PC-3 (cell line): ENCODE measurements at regions not wholly inside any gene's neighbourhood (a gene's known extent, or its start where the extent isn't known, plus 50 kb on each side); places are given as distances from the start of the nearest gene placed in this dataset.

Source experiments
- ATAC-seq: fragments of 200-7000 bp; cut with Tn5 transposase; 2 replicates; pipeline ENCODE4 v1.9.1; 2020; ENCODE audit warnings: mild to moderate bottlenecking, moderate library complexity
- BruUV-seq: library from RNA; stranded (reverse); fragments of 400-500 nt; replicated peaks from 2 replicates; lab custom pipeline; 2021; lab: Mats Ljungman, UMichigan
- CTCF ChIA-PET: fragments of 300-600 bp; sonication (Branson Sonifier 250); formaldehyde crosslinking; loops from one replicate; lab custom pipeline; 2022; ENCODE audit warnings: antibody characterized with exemption; lab: Charles Lee
- POLR2A ChIA-PET: fragments of 300-600 bp; sonication (Branson Sonifier 250); formaldehyde crosslinking; loops from one replicate; lab custom pipeline; 2022; ENCODE audit warnings: antibody characterized with exemption; ENCODE audit not compliant: unreplicated experiment; lab: Charles Lee
- DNase-seq: peaks from one replicate; pipeline ENCODE4 v3.0.0-alpha.2; 2015
- H2AFZ ChIP-seq: fragments of 300-600 bp; sonication (generic); 2 replicates; pipeline ENCODE4 v1.6.0; 2016; ENCODE audit warnings: antibody characterized with exemption, low read length
- H3F3A ChIP-seq: fragments of 300-600 bp; sonication (generic); one replicate; pipeline ENCODE4 v1.6.0; 2017; ENCODE audit warnings: antibody characterized with exemption, low read length, control low read depth, mild to moderate bottlenecking; ENCODE audit not compliant: unreplicated experiment
- H3K27ac ChIP-seq: fragments of 300-600 bp; sonication (generic); 2 replicates; pipeline ENCODE4 v1.5.1; 2016; ENCODE audit warnings: mild to moderate bottlenecking, low read length
- H3K27me3 ChIP-seq: fragments of 300-600 bp; sonication (generic); 2 replicates; pipeline ENCODE4 v1.6.1; 2016; ENCODE audit warnings: low read length, mixed read lengths
- H3K36me3 ChIP-seq: fragments of 300-600 bp; sonication (generic); 2 replicates; pipeline ENCODE4 v1.6.1; 2016; ENCODE audit warnings: low read depth, mixed run types, low read length, mixed read lengths
- H3K4me1 ChIP-seq: fragments of 300-600 bp; sonication (generic); 2 replicates; pipeline ENCODE4 v1.5.1; 2016; ENCODE audit warnings: low read length; ENCODE audit not compliant: insufficient read depth
- H3K4me2 ChIP-seq: fragments of 300-600 bp; sonication (generic); 2 replicates; pipeline ENCODE4 v1.6.0; 2016; ENCODE audit warnings: low read length
- H3K4me3 ChIP-seq: fragments of 300-600 bp; sonication (generic); 2 replicates; pipeline ENCODE4 v1.5.1; 2016; ENCODE audit warnings: mild to moderate bottlenecking, low read length, mixed read lengths
- H3K79me2 ChIP-seq: fragments of 300-600 bp; sonication (generic); 2 replicates; pipeline ENCODE4 v1.6.1; 2017; ENCODE audit warnings: low read length, mixed read lengths
- H3K9ac ChIP-seq: fragments of 300-600 bp; sonication (generic); 2 replicates; pipeline ENCODE4 v1.6.0; 2016; ENCODE audit warnings: mild to moderate bottlenecking, low read length
- H3K9me2 ChIP-seq: fragments of 300-600 bp; sonication (generic); replicated peaks from 2 replicates; pipeline ENCODE4 v1.6.1; 2016; ENCODE audit warnings: mixed run types, low read length, mixed read lengths
- H3K9me3 ChIP-seq: fragments of 300-600 bp; sonication (generic); 2 replicates; pipeline ENCODE4 v1.6.1; 2016; ENCODE audit warnings: low read length, mixed read lengths
- H4K20me1 ChIP-seq: fragments of 300-600 bp; sonication (generic); 2 replicates; pipeline ENCODE4 v1.6.1; 2016; ENCODE audit warnings: low read length, mixed read lengths
- CTCF ChIP-seq: fragments of 300-600 bp; sonication (generic); conservative IDR thresholded peaks from 2 replicates; pipeline ENCODE4 v1.5.1; 2017; ENCODE audit warnings: antibody characterized with exemption, low read depth, mild to moderate bottlenecking, low read length
- EZH2 ChIP-seq: fragments of 300-600 bp; sonication (generic); IDR thresholded peaks from one replicate; pipeline ENCODE4 v1.6.1; 2017; ENCODE audit warnings: antibody characterized with exemption, mild to moderate bottlenecking, low read length; ENCODE audit not compliant: unreplicated experiment
- EZH2phosphoT487 ChIP-seq: fragments of 300-600 bp; sonication (generic); IDR thresholded peaks from 2 replicates; pipeline ENCODE4 v1.6.1; 2018; ENCODE audit warnings: mild to moderate bottlenecking, antibody characterized with exemption, low read length, borderline replicate concordance
- intact Hi-C: fragments of 100-400 bp; cut with micrococcal nuclease; formaldehyde crosslinking; loops from 2 replicates; pipeline ENCODE4 v1.9.0; 2023

- Histone ChIP-seq H3K79me2 (no peaks in the 10 kb centered on the region), H3K27ac (no peak overlapping the region), H3K36me3 (no peaks in the 10 kb centered on the region), H3K4me1 (no peaks in the 10 kb centered on the region), H3K9ac (no peak overlapping the region), H3K9me2 (no peaks in the 10 kb centered on the region), H3K27me3 (no peaks in the 10 kb centered on the region), H2AFZ (no peak overlapping the region), H3F3A (no peaks in the 10 kb centered on the region), H3K4me3 (no peak overlapping the region), H3K4me2 (no peak overlapping the region), H3K9me3 (no peaks in the 10 kb centered on the region), H4K20me1 (no peaks in the 10 kb centered on the region)
- no peak for ATAC-seq
- intact Hi-C loops: no loop called here
- no peak for DNase-seq
- CTCF ChIA-PET: no interaction called here
- BruUV-seq: no TSS peak
- TF ChIP-seq EZH2: no peak
- TF ChIP-seq CTCF: no peak
- no peak for TF ChIP-seq EZH2phosphoT487
- POLR2A ChIA-PET: no interaction called here
Measured at GRCh38 chr2:60042023-60042422, 511.4 kb downstream of the BCL11A start.

- Histone ChIP-seq H3K79me2 (no peaks in the 10 kb centered on the region), H3K4me1 (no peaks in the 10 kb centered on the region), H3K4me3 (no peak overlapping the region), H3K27me3 (no peaks in the 10 kb centered on the region), H3K9me3 (no peaks in the 10 kb centered on the region), H3K9me2 (no peaks in the 10 kb centered on the region), H3K27ac (no peak overlapping the region), H3F3A (no peaks in the 10 kb centered on the region), H2AFZ (no peak overlapping the region), H3K9ac (no peak overlapping the region), H3K4me2 (no peak overlapping the region), H4K20me1 (no peaks in the 10 kb centered on the region), H3K36me3 (no peaks in the 10 kb centered on the region)
- intact Hi-C loops: no loop called here
- ATAC-seq (no peak), DNase-seq (no peak)
- ChIA-PET CTCF (no interaction called here), POLR2A (no interaction called here)
- BruUV-seq: no TSS peak
- TF ChIP-seq EZH2phosphoT487 (no peak), EZH2 (no peak), CTCF (no peak)
Measured at GRCh38 chr2:60033325-60033724, 520.1 kb downstream of the BCL11A start.

- H4K20me1 ChIP-seq: no peaks in the 10 kb centered on the region
- no peak overlapping the region for H3K9ac ChIP-seq
- no peaks in the 10 kb centered on the region for H3K4me1 ChIP-seq
- no peak for ATAC-seq
- H3K4me3 ChIP-seq: no peak overlapping the region
- H3K9me2 ChIP-seq: no peaks in the 10 kb centered on the region
- no peaks in the 10 kb centered on the region for H3K79me2 ChIP-seq
- POLR2A ChIA-PET: no interaction called here
- H3F3A ChIP-seq: no peaks in the 10 kb centered on the region
- H3K4me2 ChIP-seq: no peak overlapping the region
- H3K9me3 ChIP-seq: no peaks in the 10 kb centered on the region
- no peak for TF ChIP-seq EZH2phosphoT487
- TF ChIP-seq EZH2: no peak
- TF ChIP-seq CTCF: no peak
- no peaks in the 10 kb centered on the region for H3K36me3 ChIP-seq
- CTCF ChIA-PET: no interaction called here
- H3K27ac ChIP-seq: no peak overlapping the region
- DNase-seq: no peak
- no peaks in the 10 kb centered on the region for H3K27me3 ChIP-seq
- intact Hi-C loops: no loop called here
- no peak overlapping the region for H2AFZ ChIP-seq
- no TSS peak for BruUV-seq
Measured at GRCh38 chr2:60029566-60029883, 523.9 kb downstream of the BCL11A start.
